Ishikawa (cell line): ENCODE measurements at regions not wholly inside any gene's neighbourhood (a gene's known extent, or its start where the extent isn't known, plus 50 kb on each side); places are given as distances from the start of the nearest gene placed in this dataset.

Experiments used
- CEBPB ChIP-seq: IDR thresholded peaks from 2 replicates; pipeline ENCODE4 v1.6.1; 2012
- CREB1 ChIP-seq: IDR thresholded peaks from 2 replicates; pipeline ENCODE4 v1.6.1; 2012; ENCODE audit warnings: low read depth
- EGR1 ChIP-seq: IDR thresholded peaks from 2 replicates; pipeline ENCODE4 v1.6.1; 2012
- EP300 ChIP-seq: IDR thresholded peaks from 2 replicates; pipeline ENCODE4 v1.6.1; 2012; ENCODE audit warnings: borderline replicate concordance
- FOXM1 ChIP-seq: IDR thresholded peaks from 2 replicates; pipeline ENCODE4 v1.6.1; 2012; ENCODE audit warnings: low read depth, borderline replicate concordance
- MAX ChIP-seq: IDR thresholded peaks from 2 replicates; pipeline ENCODE4 v1.6.1; 2012
- NFIC ChIP-seq: IDR thresholded peaks from 2 replicates; pipeline ENCODE4 v1.6.1; 2012
- RAD21 ChIP-seq: IDR thresholded peaks from 2 replicates; pipeline ENCODE4 v1.6.1; 2012; ENCODE audit warnings: low read depth
- REST ChIP-seq: IDR thresholded peaks from 2 replicates; pipeline ENCODE4 v1.6.1; 2012; ENCODE audit warnings: low read depth, mild to moderate bottlenecking
- TAF1 ChIP-seq: IDR thresholded peaks from 2 replicates; pipeline ENCODE4 v1.6.1; 2012; ENCODE audit warnings: low read depth, mild to moderate bottlenecking
- TCF12 ChIP-seq: IDR thresholded peaks from 2 replicates; pipeline ENCODE4 v1.6.1; 2012; ENCODE audit warnings: low read depth
- TEAD4 ChIP-seq: IDR thresholded peaks from 2 replicates; pipeline ENCODE4 v1.6.1; 2012
- USF1 ChIP-seq: IDR thresholded peaks from 2 replicates; pipeline ENCODE4 v1.6.1; 2012
- YY1 ChIP-seq: IDR thresholded peaks from 2 replicates; pipeline ENCODE4 v1.6.1; 2012; ENCODE audit warnings: low read depth
- ZBTB7A ChIP-seq: IDR thresholded peaks from 2 replicates; pipeline ENCODE4 v1.6.1; 2012; ENCODE audit warnings: low read depth

GRCh38 chr6:91453224-91453878, 866.5 kb upstream of the MAP3K7 start:
- no peak for TF ChIP-seq TAF1
- TF ChIP-seq EGR1 = no peak
- TF ChIP-seq FOXM1 = no peak
- no peak for TF ChIP-seq YY1
- TF ChIP-seq EP300 = no peak
- TF ChIP-seq REST = no peak
- TF ChIP-seq CEBPB = no peak
- TF ChIP-seq USF1 = no peak
- TF ChIP-seq NFIC = no peak
- no peak for TF ChIP-seq ZBTB7A
- no peak for TF ChIP-seq CREB1
- TF ChIP-seq TCF12 = no peak
- no peak for TF ChIP-seq MAX
- no peak for TF ChIP-seq TEAD4
- no peak for TF ChIP-seq RAD21

- TF ChIP-seq REST (no peak), CREB1 (no peak), TCF12 (no peak), RAD21 (no peak), NFIC (no peak), USF1 (no peak), MAX (no peak), EP300 (no peak), TEAD4 (no peak), YY1 (no peak), EGR1 (no peak), FOXM1 (no peak), ZBTB7A (no peak), TAF1 (no peak), CEBPB (no peak)
Measured at GRCh38 chr6:91449539-91449938, 862.7 kb upstream of the MAP3K7 start.

GRCh38 chr6:91447530-91448254, 860.8 kb upstream of the MAP3K7 start:
- TF ChIP-seq RAD21 (no peak), CEBPB (no peak), CREB1 (no peak), EP300 (no peak)

- TF ChIP-seq REST = no peak
- TF ChIP-seq YY1 = no peak
- no peak for TF ChIP-seq CEBPB
- no peak for TF ChIP-seq FOXM1
- no peak for TF ChIP-seq EGR1
- no peak for TF ChIP-seq TCF12
- no peak for TF ChIP-seq CREB1
- TF ChIP-seq USF1 = no peak
- TF ChIP-seq RAD21 = no peak
Measured at GRCh38 chr6:91447081-91447480, 860.2 kb upstream of the MAP3K7 start.
